AG08395 (cell line): ENCODE measurements at regions not wholly inside any gene's neighbourhood (a gene's known extent, or its start where the extent isn't known, plus 50 kb on each side); places are given as distances from the start of the nearest gene placed in this dataset.

Source experiments
- DNase-seq: peaks from one replicate; pipeline ENCODE4 v3.0.0; 2012; ENCODE audit warnings: mixed read lengths, low spot score

- DNase-seq, result no peak
These were observed 206.8 kb downstream of the ZNF326 start for GRCh38 chr1:90201467-90202358.

- DNase-seq, result no peak
These were observed 205.8 kb downstream of the ZNF326 start for GRCh38 chr1:90200646-90201205.

- DNase-seq, result no peak
These were observed 203.9 kb downstream of the ZNF326 start for GRCh38 chr1:90198616-90199332.

DNA sequence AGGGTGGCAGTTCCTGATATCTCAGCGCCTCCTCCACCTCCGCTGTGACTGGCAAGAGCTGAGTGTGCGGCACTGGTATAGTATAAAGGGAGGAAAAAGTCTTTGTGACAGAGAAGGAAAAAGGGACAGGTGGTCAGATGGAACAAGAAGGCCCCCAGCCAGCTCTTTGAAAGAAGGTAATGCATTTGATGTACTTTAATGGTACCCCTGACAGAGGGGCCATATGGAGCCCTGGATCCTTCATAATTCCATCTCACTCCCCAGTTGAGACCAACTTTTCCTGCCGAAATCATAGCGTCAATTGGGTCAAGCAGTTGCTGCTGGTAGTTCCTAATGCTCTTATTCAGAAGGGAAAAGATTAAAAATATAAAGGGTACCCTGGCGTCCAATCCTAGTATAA is 198.2 kb downstream of the ZNF326 start:
- DNase-seq, result no peak

GRCh38 chr1:90192408-90192807 is 197.5 kb downstream of the ZNF326 start:
- no peak for DNase-seq

DNA sequence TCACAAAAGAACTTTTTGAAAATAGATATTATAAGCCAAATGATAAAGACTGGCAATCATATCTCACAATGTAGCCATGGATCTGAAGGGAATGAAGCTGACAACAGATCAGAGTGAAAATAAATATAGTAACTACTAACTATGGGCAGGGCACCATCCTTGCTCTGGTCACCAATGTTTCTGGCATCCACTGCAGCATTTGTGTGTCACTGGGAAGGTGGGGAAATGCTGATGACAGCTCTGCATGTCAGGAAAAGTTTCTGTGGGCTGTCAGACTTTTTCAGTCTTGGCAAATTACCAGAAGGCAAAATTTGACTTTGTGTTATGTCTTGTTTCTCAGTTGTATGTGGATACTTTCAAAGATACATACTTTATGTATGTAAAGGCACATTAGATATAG is 195.6 kb downstream of the ZNF326 start:
- no peak for DNase-seq

DNA sequence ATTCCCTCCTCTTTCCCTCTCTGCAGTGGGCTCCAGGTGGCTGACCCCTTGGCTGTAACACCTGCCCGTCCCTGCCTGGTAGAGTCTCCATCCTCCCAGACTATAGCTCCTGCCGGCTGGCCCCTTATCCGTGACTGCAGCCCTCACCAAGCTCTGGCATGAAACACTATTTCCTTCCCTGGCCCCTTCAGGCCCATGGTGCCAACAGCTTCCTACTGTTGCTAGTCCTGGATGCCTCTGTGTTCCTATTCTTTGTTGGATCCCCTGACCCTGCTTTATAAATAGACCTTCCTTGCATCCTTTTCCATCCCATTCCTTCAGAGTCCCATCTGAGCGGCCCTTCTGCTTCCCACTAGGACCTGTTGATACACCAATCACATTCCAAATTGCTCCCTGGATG is 195.0 kb downstream of the ZNF326 start:
- DNase-seq, result no peak

- DNase-seq, result no peak
These were observed 192.3 kb downstream of the ZNF326 start for GRCh38 chr1:90187323-90187585.

GRCh38 chr1:90186506-90187322 is 191.8 kb downstream of the ZNF326 start:
- DNase-seq, result no peak

DNA sequence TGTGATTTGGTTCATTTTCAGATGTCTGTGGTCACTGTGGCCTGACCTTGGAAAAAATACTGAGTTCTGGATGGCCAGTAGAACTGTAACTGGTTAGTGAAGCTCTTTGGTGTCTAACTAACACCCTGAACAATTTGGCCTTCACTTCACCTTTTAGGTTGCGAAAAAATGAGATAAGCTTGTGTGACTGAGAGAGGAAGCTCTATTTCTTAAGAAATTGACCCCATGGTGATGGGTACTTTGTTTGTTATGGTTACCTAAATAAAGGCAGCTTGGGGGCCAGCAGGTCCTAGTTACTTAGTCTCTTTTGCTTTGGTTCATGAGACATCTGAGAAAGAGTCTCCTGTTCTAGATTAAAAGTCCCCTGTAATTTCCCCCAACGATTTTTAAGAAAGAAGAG is 181.6 kb downstream of the ZNF326 start:
- DNase-seq, result no peak

- DNase-seq, result no peak
These were observed 180.7 kb downstream of the ZNF326 start for GRCh38 chr1:90175490-90176167.

- no peak for DNase-seq
These were observed 179.3 kb downstream of the ZNF326 start for GRCh38 chr1:90174246-90174645.

DNA sequence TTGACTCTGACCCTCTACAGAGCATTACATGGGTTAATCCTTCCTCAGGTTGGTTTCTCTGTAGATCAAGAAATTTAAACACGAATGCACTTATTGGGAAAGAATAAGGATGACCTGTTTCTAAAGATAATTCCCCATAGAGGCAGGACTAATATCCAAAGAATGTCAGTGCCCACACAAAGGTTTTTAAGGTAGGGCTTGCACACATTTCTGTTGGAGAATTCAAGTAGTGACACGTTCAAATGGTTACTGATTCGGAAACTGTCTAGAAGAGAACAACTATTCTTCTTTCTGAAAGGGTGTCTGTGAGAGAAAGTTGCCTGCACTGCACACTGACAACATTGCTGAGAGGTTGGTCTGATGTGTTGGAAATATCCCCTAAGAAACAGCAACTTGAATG is 167.3 kb downstream of the ZNF326 start:
- DNase-seq, result no peak

GRCh38 chr1:90161625-90162024 is 166.7 kb downstream of the ZNF326 start:
- no peak for DNase-seq

GRCh38 chr1:90155721-90156487 is 161.0 kb downstream of the ZNF326 start:
- no peak for DNase-seq

- no peak for DNase-seq
These were observed 159.8 kb downstream of the ZNF326 start for GRCh38 chr1:90154711-90155110.

DNA sequence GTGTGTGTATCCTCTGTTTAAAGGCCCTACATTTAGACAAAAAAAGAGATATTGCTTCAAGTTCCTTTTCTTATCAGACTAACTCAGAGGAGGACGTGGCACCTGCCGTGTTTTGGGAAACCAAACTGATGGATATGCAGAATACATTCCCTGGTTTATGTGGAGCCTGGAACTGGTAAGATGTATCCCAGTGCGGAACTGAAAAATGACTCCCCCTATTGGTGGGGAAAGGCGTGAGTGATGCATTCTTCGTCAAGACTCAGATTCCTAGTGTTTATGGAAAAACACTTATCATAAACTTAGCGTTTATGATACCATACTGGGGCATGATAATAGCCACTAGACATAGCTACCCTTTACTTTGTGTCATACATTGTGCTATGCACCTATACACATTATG is 154.2 kb downstream of the ZNF326 start:
- no peak for DNase-seq

- DNase-seq, result no peak
These were observed 152.2 kb downstream of the ZNF326 start for GRCh38 chr1:90147093-90147492.

DNA sequence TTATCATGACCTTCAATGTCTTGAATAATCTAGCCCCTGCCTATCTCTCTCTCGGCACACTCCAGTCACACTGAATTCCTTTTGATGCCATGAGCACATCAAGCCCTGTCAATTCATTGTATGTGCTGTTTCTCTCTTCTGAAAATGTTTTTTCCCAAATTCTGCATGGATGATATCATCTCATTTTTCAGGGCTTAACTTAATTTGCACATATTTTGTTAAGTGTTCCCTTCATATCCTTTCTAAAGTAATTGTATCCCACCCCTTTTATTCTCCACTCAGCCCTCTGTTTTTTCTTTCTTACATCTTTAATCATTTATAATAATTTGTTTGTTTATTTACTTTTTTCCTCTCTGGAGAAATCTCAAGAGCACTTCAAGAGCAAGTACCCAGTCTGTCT is 149.9 kb downstream of the ZNF326 start:
- DNase-seq, result no peak

- DNase-seq, result no peak
These were observed 148.7 kb downstream of the ZNF326 start for GRCh38 chr1:90143591-90143990.

DNA sequence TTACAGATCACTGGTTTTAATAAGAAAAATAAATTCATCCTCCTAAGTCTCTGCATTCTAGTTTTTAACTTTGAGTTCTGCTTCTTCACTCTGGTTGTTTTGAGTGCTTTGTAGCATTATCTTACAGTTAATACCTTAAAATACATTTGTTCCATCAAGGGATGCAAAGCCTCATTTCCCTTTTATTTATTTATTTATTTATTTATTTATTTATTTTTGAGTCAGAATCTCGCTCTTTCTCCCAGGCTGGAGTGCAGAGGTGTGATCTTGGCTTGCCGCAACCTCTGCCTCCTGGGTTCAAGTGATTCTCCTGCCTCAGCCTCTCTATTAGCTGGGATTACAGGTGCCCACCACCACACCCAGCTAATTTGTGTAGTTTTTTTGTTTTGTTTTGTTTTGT is 147.8 kb downstream of the ZNF326 start:
- no peak for DNase-seq
